ENCODE measurements at regions not wholly inside any gene's neighbourhood (a gene's known extent, or its start where the extent isn't known, plus 50 kb on each side); places are given as distances from the start of the nearest gene placed in this dataset.

GRCh38 chr2:163210430-163210918 is 371.9 kb upstream of the KCNH7 start (continued):
- TF ChIP-seq ZC3H11A (IDR thresholded peaks at IDR 0.05): no peak
- TF ChIP-seq ATOH8 (CRISPR knock-in tag; IDR thresholded peaks at IDR 0.05; ENCODE audit: low read depth): no peak
- TF ChIP-seq EHF (CRISPR knock-in tag; IDR thresholded peaks at IDR 0.05): no peak
- TF ChIP-seq ESRRA (IDR thresholded peaks at IDR 0.05; ENCODE audit: borderline replicate concordance, low read length): no peak
- no peak for TF ChIP-seq NR3C1 (IDR thresholded peaks at IDR 0.05)
- TF ChIP-seq USF2 (IDR thresholded peaks at IDR 0.05): no peak

GRCh38 chr2:163207693-163208370 is 369.3 kb upstream of the KCNH7 start:
- Histone ChIP-seq H3K4me2 (no peak overlapping the region), H3K4me3 (no peak overlapping the region), H3K4me1 (peaks cover 20% of the 10 kb centered on the region), H3K9me3 (no peaks in the 10 kb centered on the region), H3K27ac (0 out of 6 replicates have a peak overlapping the region, but pooled peaks of 1 of the 2 experiments have one; percentile 2)
- ChIA-PET POLR2A (no interaction called here), CTCF (interaction anchor here (2.5 kb wide), 1 partner anchor 9 kb away, joined by 8 read pairs; no protein-coding TSS in a partner anchor)
- no peak for TF ChIP-seq HOXB13 (CRISPR knock-in tag; IDR thresholded peaks at IDR 0.05; ENCODE audit: low read depth)
- no peak for ATAC-seq
- no peak for DNase-seq (ENCODE audit: low read depth in 1 of 2, low spot score in 1 of 2)
- WGBS (ENCODE audit: missing lambda C conversion rate): 68% methylated on average over 2 of the region's 2 CpGs
- FAIRE-seq: no peak

- FAIRE-seq: no peak
- peaks cover 12% of the 10 kb centered on the region for H3K4me1 ChIP-seq
- POLR2A ChIA-PET: no interaction called here
- no peak for DNase-seq (ENCODE audit: low read depth in 1 of 2, low spot score in 1 of 2)
- no peak overlapping the region for H3K4me2 ChIP-seq
- no peak overlapping the region for H3K4me3 ChIP-seq
- no peaks in the 10 kb centered on the region for H3K9me3 ChIP-seq
- no peak overlapping the region for H3K27ac ChIP-seq
- TF ChIP-seq HOXA7 (CRISPR knock-in tag; IDR thresholded peaks at IDR 0.05) (no peak), RAD21 (conservative IDR thresholded peaks at IDR 0.05 in 1 of 2, IDR thresholded peaks at IDR 0.05 in 1 of 2) (no peak), NR3C1 (IDR thresholded peaks at IDR 0.05) (no peak), POLR2A (IDR thresholded peaks at IDR 0.05; ENCODE audit: low read length) (no peak), PHF8 (IDR thresholded peaks at IDR 0.05; ENCODE audit: borderline replicate concordance, low read depth) (no peak), ZFP36 (IDR thresholded peaks at IDR 0.05; ENCODE audit: borderline replicate concordance, partially characterized antibody) (no peak), JUNB (IDR thresholded peaks at IDR 0.05) (no peak), KDM5A (IDR thresholded peaks at IDR 0.05) (no peak), ZNF302 (CRISPR knock-in tag; IDR thresholded peaks at IDR 0.05) (no peak), BCL3 (IDR thresholded peaks at IDR 0.05) (no peak), CBX8 (IDR thresholded peaks at IDR 0.05) (no peak), ZC3H11A (IDR thresholded peaks at IDR 0.05) (no peak)
- WGBS (ENCODE audit: missing lambda C conversion rate): 68% methylated on average over 7 of the region's 7 CpGs
- ATAC-seq: no peak
- CTCF ChIA-PET: interaction anchor here (0.9 kb wide), 1 partner anchor 1182 kb away, joined by 3 read pairs; no protein-coding TSS in a partner anchor
Measured at GRCh38 chr2:163205589-163206254, 367.2 kb upstream of the KCNH7 start.

GRCh38 chr2:163200741-163201140 is 362.2 kb upstream of the KCNH7 start:
- DNase-seq (ENCODE audit: low read depth in 1 of 2, low spot score in 1 of 2) (no peak), ATAC-seq (no peak), FAIRE-seq (no peak)
- no peaks in the 10 kb centered on the region for H3K4me1 ChIP-seq
- no peak overlapping the region for H3K4me2 ChIP-seq
- ChIA-PET CTCF (interaction anchor here (3.3 kb wide), 1 partner anchor 17 kb away, joined by 14 read pairs; no protein-coding TSS in a partner anchor), POLR2A (no interaction called here)
- no peak overlapping the region for H3K27ac ChIP-seq
- 81% methylated on average over 4 of the region's 4 CpGs for WGBS (ENCODE audit: missing lambda C conversion rate)
- H3K4me3 ChIP-seq: no peak overlapping the region
- no peaks in the 10 kb centered on the region; the same call in 2 of the 3 replicates for H3K9me3 ChIP-seq
- no peak for TF ChIP-seq CHD2 (IDR thresholded peaks at IDR 0.05; ENCODE audit: low read length, partially characterized antibody)
- no peak for TF ChIP-seq POLR2A (IDR thresholded peaks at IDR 0.05; ENCODE audit: low read length)
- no peak for TF ChIP-seq CHD4 (IDR thresholded peaks at IDR 0.05; ENCODE audit: borderline replicate concordance)
- TF ChIP-seq TFCP2L1 (CRISPR knock-in tag; IDR thresholded peaks at IDR 0.05): no peak
- TF ChIP-seq HMGXB4 (CRISPR knock-in tag; IDR thresholded peaks at IDR 0.05; ENCODE audit: borderline replicate concordance): no peak
- TF ChIP-seq KDM1A (IDR thresholded peaks at IDR 0.05; ENCODE audit: low read depth): no peak
- TF ChIP-seq NPAS2 (CRISPR knock-in tag; IDR thresholded peaks at IDR 0.05; ENCODE audit: borderline replicate concordance): no peak
- TF ChIP-seq ZSCAN20 (CRISPR knock-in tag; IDR thresholded peaks at IDR 0.05): no peak
- no peak for TF ChIP-seq PHF8 (IDR thresholded peaks at IDR 0.05; ENCODE audit: borderline replicate concordance, low read depth)
- TF ChIP-seq CBX8 (IDR thresholded peaks at IDR 0.05): no peak
- no peak for TF ChIP-seq POLR2AphosphoS2 (conservative IDR thresholded peaks at IDR 0.05; ENCODE audit: low read length)
- TF ChIP-seq FOXS1 (CRISPR knock-in tag; IDR thresholded peaks at IDR 0.05): no peak
- TF ChIP-seq MAX (IDR thresholded peaks at IDR 0.05): no peak
- TF ChIP-seq HOXB13 (CRISPR knock-in tag; IDR thresholded peaks at IDR 0.05; ENCODE audit: low read depth): no peak

All from A549 (cell line).